ENCODE measurements at regions not wholly inside any gene's neighbourhood (a gene's known extent, or its start where the extent isn't known, plus 50 kb on each side); places are given as distances from the start of the nearest gene placed in this dataset.

DNA sequence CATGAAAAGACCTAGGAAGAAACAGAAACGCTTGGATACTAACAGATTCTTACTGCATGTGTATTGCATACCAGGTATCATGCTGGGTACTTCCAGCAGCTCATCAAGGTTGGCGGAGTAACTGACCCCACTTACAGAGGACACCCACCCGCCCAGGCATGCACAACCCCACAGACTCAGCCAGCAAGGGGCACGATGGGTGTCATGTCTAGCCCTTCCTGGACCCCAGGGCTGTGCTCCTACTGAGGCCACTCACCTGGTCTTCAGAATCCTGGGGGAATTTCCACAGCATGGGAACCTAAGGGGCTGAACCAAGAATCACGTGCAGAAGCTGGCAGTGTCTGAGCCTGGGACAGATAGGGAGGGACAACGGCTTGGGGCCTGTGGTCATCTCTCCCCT is 134.1 kb upstream of the ZNF32 start:
- H3K4me3 ChIP-seq (ENCODE audit: low read depth, low read length), result no peak overlapping the region
- TF ChIP-seq, protein P1, sequence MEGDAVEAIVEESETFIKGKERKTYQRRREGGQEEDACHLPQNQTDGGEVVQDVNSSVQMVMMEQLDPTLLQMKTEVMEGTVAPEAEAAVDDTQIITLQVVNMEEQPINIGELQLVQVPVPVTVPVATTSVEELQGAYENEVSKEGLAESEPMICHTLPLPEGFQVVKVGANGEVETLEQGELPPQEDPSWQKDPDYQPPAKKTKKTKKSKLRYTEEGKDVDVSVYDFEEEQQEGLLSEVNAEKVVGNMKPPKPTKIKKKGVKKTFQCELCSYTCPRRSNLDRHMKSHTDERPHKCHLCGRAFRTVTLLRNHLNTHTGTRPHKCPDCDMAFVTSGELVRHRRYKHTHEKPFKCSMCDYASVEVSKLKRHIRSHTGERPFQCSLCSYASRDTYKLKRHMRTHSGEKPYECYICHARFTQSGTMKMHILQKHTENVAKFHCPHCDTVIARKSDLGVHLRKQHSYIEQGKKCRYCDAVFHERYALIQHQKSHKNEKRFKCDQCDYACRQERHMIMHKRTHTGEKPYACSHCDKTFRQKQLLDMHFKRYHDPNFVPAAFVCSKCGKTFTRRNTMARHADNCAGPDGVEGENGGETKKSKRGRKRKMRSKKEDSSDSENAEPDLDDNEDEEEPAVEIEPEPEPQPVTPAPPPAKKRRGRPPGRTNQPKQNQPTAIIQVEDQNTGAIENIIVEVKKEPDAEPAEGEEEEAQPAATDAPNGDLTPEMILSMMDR (conservative IDR thresholded peaks at IDR 0.05; ENCODE audit: low read depth, low read length), result no peak
- no peak for DNase-seq (ENCODE audit: low read depth)

DNA sequence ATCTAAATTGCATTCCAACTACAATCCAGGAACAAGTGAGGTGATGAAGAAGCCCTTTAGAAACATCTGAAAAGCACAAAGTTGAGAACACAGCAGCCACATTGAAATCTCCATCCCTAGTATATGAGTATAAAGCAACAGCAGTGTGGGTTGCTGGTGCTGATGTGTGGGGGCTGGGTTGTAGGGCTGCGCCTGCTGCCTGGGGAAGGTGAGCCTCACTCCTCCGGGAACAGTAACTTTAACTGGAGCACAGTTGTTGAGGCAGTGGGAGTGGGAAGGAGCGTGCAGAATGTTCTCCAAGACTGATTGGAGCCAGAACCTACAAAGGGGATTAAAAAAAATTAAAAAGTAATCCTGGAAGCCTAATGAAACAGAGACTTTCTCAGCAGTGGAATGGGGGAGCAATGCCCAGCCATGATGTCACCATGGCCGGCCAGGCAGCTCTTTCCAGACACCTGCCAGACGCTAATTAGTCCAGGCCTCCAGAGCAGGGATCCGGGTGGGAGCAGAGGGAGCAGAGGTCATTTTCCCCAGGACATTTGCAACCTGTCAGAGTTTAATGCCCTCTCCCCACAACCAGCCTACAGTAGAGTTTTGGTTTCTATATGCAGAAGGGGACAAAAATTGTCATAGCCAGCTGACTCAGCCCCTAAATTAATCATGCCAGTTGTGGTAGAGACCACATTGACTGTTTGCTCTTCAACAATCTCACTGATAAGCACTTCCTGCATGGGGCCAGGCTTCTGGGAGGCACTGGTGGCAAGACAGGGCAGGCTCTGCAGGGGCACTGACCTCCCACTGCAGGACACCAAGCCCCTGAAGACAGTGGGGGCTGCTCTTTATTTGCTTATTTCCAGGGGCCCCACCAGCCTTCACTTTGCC is 133.0 kb upstream of the ZNF32 start:
- H3K4me3 ChIP-seq (ENCODE audit: low read depth, low read length), result no peak overlapping the region

DNA sequence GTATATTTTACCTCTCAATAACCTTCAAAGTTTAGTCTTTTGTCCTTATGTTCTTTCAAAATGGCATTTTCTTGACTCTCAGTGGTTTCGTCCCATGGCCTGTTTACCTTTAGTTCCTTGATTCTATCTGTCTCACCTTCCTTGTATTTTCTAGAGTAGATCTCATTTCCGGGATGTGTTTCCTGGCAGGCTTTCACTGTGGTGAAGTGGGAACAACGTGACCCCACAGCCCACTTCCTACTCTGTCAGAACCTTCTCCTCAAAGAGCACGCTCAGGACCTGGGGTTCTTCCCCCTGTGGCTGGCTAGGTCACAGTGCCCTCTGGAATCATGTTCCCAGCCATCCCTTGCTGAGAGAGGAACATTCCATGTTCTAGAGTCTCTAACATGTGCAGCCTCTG is 129.9 kb upstream of the ZNF32 start:
- TF ChIP-seq, protein P1 (conservative IDR thresholded peaks at IDR 0.05; ENCODE audit: low read depth, low read length), result no peak
- H3K4me3 ChIP-seq (ENCODE audit: low read depth, low read length), result no peak overlapping the region
- DNase-seq (ENCODE audit: low read depth), result no peak

More for the DNA sequence above, 133.0 kb upstream of the ZNF32 start:
- no peak for DNase-seq (ENCODE audit: low read depth)
- TF ChIP-seq, protein P1 (conservative IDR thresholded peaks at IDR 0.05; ENCODE audit: low read depth, low read length), result no peak

DNA sequence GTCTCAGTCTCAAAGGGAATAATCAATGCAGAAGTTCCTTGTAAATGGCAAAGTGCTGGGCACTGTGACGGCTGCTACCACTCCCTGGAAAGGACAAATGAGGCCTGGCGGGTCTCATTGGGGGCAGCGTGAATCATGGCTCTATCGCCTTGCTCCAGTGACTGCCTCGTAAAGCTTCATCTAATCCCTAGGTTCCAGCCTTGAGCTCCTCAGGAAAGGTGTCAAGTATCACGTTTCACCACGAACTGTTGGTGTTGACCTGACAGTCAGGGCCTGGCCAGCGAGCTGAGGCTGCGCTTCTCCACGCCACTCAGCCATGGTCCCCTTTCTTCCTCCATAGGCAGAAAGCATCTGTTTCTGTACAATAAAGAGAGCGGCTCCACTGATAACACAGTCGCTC is 126.7 kb upstream of the ZNF32 start:
- TF ChIP-seq, protein P1 (conservative IDR thresholded peaks at IDR 0.05; ENCODE audit: low read depth, low read length), result no peak
- DNase-seq (ENCODE audit: low read depth), result no peak
- no peak overlapping the region for H3K4me3 ChIP-seq (ENCODE audit: low read depth, low read length)

DNA sequence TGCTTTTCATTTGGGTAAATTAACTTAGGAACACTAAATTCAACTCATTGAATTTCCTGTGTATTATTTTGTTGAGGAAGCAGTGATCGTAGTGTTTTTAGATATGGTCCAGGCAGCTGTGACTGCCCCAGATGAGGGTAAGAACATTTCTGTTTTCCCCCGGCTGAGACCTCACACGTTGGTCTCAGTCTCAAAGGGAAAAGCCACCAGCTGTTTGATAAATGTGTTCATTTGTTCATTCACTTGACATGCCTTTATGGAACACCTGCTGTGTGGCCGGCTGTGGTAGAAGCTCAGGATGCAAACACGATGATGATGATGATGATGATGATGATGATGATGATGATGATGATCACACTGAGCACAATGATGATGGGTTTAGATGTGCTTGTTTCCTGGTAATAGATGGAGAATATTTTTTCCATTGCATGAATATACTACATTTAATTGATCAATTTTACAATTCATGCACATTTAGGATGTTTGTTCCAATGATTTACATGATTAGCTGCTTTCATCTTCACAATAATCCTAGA is 125.6 kb upstream of the ZNF32 start:
- no peak overlapping the region for H3K4me3 ChIP-seq (ENCODE audit: low read depth, low read length)
- TF ChIP-seq, protein P1 (conservative IDR thresholded peaks at IDR 0.05; ENCODE audit: low read depth, low read length), result no peak
- DNase-seq (ENCODE audit: low read depth), result no peak

DNA sequence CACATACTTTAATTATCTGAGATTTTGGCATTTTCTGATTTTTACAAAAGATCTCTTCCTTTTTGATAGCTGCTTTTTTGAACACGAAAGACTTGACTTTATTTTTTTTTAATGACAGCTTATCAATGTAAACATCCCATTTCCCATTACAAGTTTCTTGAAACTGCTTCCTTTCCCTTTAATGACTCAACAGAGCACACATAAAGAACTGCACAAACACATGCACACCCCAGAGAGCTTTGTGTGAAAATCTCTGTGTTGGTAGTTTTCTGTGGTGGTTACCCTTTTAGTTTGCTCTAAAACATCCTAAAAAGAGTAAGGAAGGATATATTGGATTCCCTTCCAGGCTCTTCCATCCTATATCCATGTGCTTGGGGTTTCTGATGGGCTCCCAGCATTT is 125.1 kb upstream of the ZNF32 start:
- TF ChIP-seq, protein P1 (conservative IDR thresholded peaks at IDR 0.05; ENCODE audit: low read depth, low read length), result no peak
- no peak for DNase-seq (ENCODE audit: low read depth)

DNA sequence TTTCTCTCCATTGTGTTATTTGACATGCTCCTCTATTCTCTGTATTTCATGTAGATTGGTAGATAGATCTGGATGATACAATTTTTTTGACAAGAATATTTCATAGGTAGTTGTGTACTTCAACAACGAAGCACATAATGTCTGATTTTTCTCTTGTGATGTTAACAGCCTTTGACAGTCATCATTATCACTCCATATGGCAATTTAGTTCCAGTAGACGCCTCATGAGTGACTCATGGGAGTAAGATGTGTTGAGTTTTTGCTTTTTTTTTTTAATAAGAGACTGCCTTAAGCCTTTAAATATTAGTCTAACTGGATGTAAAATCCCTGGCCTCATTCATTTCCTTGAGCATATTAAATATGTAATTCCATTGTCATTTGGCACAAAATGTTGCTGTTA is 123.5 kb upstream of the ZNF32 start:
- TF ChIP-seq, protein P1 (conservative IDR thresholded peaks at IDR 0.05; ENCODE audit: low read depth, low read length), result no peak
- no peak overlapping the region for H3K4me3 ChIP-seq (ENCODE audit: low read depth, low read length)
- no peak for DNase-seq (ENCODE audit: low read depth)

More for the DNA sequence above, 125.1 kb upstream of the ZNF32 start:
- no peak overlapping the region for H3K4me3 ChIP-seq (ENCODE audit: low read depth, low read length)

All from choroid plexus epithelial cell (primary cell).